ENCODE measurements at regions not wholly inside any gene's neighbourhood (a gene's known extent, or its start where the extent isn't known, plus 50 kb on each side); places are given as distances from the start of the nearest gene placed in this dataset.

DNA sequence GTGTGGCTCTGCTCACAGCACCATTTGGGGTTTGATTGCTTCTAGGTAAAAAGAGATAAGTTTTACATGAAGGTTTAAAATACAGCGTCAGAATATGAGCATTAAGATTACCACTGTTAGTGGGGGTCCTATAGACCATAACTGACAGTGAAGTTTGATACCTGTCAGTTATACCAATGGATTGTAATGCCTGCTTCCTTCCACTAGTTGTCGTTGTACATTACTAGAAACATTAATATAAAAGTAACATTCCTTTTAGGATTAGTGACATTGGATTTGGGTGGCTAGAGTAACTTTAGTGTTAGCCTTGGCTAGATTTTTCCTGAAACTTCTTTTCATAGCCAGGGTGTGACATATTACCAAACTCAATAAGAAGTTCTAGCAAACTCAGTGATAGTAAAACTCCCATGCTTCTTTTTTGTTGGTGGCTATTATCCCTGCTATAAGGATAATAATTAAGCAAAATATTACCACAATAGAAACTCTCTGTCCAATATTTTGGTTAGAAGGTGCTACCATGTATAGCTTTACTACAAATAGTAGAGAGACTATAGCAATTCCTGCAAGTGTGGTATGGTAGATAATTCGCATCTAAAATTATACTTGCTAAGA lies 57.1 kb downstream of the FAM181B start:
- peak in 1 of 2 experiments; percentile 14 for DNase-seq

DNA sequence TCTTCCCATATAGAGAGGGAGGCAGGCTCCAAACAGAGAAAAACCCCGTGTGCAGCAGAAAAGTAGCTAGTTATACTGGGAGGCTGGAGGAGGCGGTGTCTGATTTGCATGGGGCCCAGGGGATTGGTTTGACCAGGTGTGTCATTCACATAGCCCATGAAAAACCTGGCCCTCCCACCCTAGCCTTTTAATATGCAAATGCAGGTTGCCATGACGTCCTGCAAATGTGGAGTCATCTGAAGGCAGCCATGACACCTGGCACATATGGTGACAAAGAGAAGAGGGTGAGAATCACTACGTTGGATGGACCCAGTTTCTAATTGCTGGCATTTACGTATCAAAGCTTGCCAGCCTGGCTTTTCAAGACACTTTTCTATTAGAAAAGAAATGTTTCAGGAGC lies 57.8 kb downstream of the FAM181B start:
- DNase-seq, result peak; percentile 71 to 80

GRCh38 chr11:82673631-82674030 lies 60.0 kb downstream of the FAM181B start:
- no peak for DNase-seq

DNA sequence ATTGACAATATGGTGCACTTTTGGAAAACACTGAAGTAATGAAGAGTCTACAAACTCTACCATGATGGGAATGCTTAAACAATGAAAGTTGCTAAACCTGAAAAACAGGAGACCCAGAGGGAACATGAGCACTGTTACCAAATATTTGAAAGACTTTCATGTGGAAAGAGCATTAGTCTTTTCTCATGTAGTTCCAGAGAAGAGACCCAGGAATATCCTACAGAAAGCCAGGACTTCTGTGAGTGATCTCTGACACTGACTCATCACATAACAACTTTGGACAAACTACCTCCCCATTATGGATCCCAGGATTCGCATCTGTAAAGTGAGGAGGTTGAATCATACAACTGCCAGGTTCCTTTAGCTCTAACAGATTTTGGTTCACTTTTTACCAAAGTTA lies 62.2 kb downstream of the FAM181B start:
- DNase-seq, result no peak

DNA sequence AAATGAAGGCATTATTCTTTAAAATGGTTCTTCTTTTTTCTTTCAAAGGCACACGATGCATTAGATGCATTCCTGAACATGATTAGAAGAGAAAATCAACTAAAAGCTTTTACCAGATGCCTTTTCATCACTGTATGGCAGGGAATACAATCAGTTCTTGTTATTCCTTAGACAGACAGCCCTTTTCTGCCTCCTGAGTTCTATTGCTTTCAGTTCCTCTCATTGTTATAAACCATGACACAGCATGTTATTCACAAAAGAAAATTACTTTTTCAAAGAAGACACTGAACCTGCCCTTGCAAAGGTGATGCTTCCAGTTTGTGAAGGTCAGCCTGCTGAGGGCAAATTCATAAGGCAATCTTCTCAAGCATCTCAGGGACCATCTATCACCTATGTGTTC lies 70.1 kb downstream of the FAM181B start:
- no peak for DNase-seq

DNA sequence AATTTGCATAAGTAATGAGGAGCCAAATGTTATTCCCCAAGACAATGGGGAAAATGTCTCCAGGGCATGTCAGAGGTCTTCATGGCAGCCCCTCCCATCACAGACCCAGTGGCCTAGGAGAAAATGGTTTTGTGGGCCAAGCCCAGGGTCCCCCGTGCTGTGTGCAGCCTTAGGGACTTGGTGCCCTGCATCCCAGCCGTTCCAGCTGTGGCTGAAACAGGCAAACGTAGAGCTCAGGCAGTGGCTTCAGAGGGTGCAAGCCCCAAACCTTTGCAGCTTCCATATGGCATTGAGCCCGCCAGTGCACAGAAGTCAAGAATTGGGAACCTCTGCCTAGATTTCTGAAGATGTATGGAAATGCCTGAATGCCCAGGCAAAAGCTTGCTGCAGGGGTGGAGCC lies 79.9 kb downstream of the FAM181B start:
- DNase-seq, result no peak

DNA sequence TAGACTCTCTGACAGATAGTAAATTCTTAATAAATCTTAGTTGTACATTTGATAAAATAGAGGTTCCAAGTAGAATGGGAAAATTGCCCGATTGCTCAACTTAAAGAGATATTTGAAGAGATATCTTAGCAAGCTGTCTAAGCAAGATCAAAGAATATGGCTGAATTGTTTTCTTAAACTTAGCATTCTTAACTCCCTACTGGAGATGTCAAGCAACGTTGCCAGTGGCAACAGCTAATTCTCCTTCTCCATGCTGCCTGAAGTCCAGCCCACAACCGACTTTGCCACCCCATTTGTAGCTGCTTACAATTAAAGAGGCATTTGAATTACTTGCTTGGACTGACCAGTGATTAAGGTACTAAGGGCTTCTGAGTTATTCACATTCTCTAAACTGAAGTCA lies 94.4 kb downstream of the FAM181B start:
- no peak for DNase-seq

GRCh38 chr11:82636615-82637014 lies 97.0 kb downstream of the FAM181B start:
- DNase-seq, result no peak

DNA sequence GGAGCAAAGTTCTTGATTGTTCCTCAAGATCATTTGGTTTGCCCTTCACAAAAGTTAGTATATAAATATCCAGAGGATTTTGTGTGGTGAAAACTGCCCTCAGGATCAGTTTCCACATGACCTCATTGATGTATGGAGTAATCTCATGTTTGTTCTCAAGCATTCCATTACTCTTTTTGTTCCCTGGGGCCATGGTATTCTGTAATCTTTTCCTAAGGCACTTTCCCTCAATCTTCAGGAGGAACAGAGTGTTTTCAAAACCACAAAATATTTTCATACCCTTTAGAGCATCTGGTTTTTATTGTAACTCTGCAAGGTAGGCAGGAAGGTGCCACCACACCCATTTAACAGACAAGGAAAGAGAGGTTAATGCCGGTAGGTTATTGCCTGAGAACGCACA lies 99.6 kb downstream of the FAM181B start:
- no peak for DNase-seq

GRCh38 chr11:82631722-82632630 lies 101.7 kb downstream of the FAM181B start:
- no peak for DNase-seq

- DNase-seq, result no peak
These were observed 123.0 kb downstream of the FAM181B start for GRCh38 chr11:82610671-82611070.

DNA sequence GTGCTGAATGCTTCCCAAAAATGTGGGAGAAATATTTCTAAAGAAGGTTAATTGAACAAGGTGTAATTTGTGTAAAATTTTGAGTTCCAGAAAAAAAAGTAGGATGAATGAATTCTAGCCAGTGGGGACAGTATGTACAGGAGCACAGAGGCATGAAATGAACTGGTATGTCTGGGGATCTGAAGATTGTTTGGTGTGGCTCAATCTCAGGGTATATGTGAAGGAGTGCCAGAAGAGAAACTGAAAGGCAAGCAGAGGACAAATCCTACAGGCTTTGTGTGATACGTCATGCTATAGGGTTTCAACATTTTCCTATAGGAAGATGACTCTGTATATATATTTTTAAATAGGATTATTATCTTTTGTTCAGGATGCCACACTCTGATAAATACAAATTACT lies 126.9 kb downstream of the FAM181B start:
- DNase-seq, result no peak

DNA sequence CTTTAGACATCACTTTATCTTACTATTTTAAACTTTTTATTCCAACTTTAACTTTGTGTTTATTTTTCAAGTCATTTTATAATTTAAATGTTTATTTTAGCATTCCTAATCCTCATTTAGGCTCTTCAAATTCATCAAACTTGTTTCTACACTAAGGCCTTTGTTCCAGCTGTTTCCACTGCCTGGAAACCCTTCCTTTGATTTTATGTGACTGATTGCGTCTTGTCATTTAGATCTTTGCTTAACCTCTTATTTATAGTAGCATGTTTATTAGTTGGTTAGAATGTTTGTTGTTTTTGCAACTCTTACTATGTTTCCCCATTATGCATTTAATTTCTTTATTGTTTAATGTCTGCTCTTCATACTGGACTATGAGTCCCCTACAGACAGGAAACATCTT lies 132.0 kb downstream of the FAM181B start:
- DNase-seq, result no peak

DNA sequence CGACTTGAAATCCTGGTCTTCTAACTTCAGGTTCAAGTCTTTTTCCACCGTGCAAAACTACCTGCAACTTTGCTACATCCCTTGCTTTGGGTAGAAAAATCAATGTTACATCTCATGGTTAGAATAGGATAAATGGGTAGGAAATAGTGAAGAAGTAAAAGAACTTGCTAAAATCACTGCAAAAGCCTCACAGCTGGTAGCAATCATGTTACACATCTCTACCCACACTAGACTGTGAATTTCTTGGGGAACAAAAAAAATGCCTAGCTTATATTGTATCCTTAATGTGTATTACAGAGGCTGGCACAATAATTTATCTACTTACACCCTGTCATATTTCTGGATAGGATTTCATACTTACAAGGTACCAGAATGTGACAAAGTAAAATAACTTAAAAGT lies 133.8 kb downstream of the FAM181B start:
- no peak for DNase-seq

GRCh38 chr11:82586581-82586980 lies 147.1 kb downstream of the FAM181B start:
- DNase-seq, result no peak

DNA sequence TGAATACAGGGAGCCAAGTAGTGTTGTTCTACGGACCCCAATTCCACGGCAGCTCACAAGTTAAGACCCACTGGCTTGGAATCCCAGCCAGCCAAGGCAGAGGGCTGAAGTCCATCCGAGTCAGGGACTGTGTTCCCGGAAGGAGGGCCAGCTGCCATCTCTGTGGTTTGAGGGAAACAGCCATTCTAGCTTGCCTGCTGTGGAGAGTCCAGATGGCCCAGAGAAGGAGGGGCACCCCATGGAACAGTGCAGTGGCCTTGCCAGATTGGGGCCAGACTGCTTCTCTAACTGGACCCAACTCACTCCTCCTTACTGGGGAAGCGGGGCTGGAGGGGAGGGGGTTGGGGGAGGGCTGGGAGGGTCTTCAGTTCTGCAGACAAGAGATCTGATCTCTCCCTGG lies 156.4 kb downstream of the FAM181B start:
- no peak for DNase-seq

- DNase-seq, result no peak
These were observed 172.8 kb downstream of the FAM181B start for GRCh38 chr11:82560836-82561235.

DNA sequence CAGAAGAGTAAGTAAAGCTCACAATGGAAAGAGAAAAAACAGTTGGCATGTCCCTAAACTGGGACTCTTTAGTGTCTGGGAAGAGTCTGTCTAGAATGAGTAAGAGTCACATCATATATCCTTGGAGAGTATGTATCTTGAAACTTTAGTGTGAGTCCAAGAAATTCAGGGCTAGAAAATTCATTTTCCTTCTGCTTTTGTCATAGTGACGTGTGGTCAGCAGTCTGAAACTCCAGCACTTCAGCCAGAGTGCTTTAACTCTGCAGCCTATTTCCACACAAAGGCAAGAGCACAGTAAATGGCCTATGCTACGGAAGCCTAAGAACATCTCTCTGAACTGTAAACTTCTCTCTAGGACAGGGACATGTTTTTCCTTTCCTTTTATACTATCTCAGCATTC lies 174.1 kb downstream of the FAM181B start:
- no peak for DNase-seq

DNA sequence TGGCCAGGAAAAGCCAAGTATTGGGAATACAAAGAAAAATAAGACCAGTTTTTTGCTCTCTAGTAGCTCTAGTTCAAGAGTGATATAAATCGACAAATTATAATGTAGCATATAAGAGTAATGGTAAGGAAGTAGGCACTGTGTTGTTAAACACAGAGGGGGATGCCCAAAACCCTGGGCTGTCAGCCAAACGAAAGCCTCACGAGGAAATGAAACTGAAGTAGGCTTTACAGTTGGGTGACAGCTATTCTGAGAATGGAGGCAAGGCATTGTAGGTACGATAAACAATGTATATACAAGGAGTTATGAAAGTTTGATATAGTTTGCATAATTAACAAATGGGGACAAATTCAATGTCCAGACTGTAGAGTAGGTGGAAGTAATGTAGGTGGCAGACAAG lies 176.4 kb downstream of the FAM181B start:
- no peak for DNase-seq

DNA sequence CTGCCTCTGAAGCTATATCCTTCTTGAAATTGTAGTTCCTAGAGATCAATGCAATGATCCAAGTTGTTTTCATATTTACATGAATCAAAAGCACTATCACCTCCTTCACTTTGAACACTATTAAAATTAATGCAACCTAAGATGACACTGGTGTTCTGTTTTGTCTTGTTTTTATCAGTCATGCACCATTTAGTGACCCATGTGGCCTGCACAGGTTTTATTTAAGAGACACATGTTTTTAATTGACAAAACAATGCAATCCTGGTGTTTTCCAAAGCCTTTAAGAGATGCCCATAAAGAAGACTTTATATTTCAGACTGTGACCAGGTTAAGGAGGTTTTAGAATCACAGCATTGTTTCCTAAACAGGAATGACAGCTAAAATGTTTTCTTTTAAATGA lies 177.5 kb downstream of the FAM181B start:
- DNase-seq, result no peak

- DNase-seq, result no peak
These were observed 186.8 kb downstream of the FAM181B start for GRCh38 chr11:82546661-82547557.

- DNase-seq, result no peak
These were observed 194.0 kb downstream of the FAM181B start for GRCh38 chr11:82539669-82540068.

- DNase-seq, result no peak
These were observed 197.0 kb downstream of the FAM181B start for GRCh38 chr11:82536706-82537105.

All from NCI-H526 (cell line).